Sigmoid colon (tissue), 6 donors: ENCODE measurements at regions not wholly inside any gene's neighbourhood (a gene's known extent, or its start where the extent isn't known, plus 50 kb on each side); places are given as distances from the start of the nearest gene placed in this dataset.

Source experiments
- DNase-seq: peaks from one replicate; pipeline ENCODE4 v3.0.0-alpha.2; 2019
- H3K27ac ChIP-seq, 4 donors: fragments of 200-600 bp; sonication (generic); one replicate each; pipeline ENCODE4 v1.5.1; 2016 to 2019; ENCODE audit warnings: mild to moderate bottlenecking in 1 of 4
- H3K27me3 ChIP-seq, 3 donors: fragments of 200-600 bp; sonication (generic); one replicate each; pipeline ENCODE4 v1.5.1; 2019; ENCODE audit warnings: mild to moderate bottlenecking in 1 of 3
- H3K36me3 ChIP-seq, 4 donors: fragments of 200-600 bp; sonication (generic); one replicate each; pipeline ENCODE4 v1.5.1; 2016 to 2019
- H3K4me1 ChIP-seq, 4 donors: fragments of 200-600 bp; sonication (generic); one replicate each; pipeline ENCODE4 v1.5.1; 2017 to 2019
- H3K4me3 ChIP-seq, 4 donors: fragments of 200-600 bp; sonication (generic); one replicate each; pipeline ENCODE4 v1.5.1; 2017 to 2019; ENCODE audit warnings: mild to moderate bottlenecking in 2 of 4, moderate library complexity in 1 of 4
- H3K9me3 ChIP-seq, 4 donors: fragments of 200-600 bp in 3 of 4; sonication (generic) in 3 of 4; one replicate each; pipeline versions ENCODE4 v1.5.1 to v1.6.1; 2013 to 2019
- CTCF ChIP-seq, 4 experiments: fragments of 450-650 bp in 3 of 4; fragments of 200-600 bp in 1 of 4; IDR thresholded peaks; one replicate each; pipeline ENCODE4 v1.5.1; 2016 to 2019; ENCODE audit warnings: antibody characterized with exemption in 4 of 4, mild to moderate bottlenecking in 3 of 4, moderate library complexity in 2 of 4
- EP300 ChIP-seq, 4 donors: sonication (generic); formaldehyde crosslinking; IDR thresholded peaks; one replicate each; pipeline ENCODE4 v1.6.1; 2017; ENCODE audit warnings: antibody characterized with exemption in 4 of 4
- POLR2A ChIP-seq, 2 donors: fragments of 450-650 bp; IDR thresholded peaks; one replicate each; pipeline ENCODE4 v1.6.1; 2016; ENCODE audit warnings: antibody characterized with exemption in 2 of 2, mild to moderate bottlenecking in 2 of 2, moderate library complexity in 2 of 2
- POLR2AphosphoS5 ChIP-seq, 4 donors: sonication (generic); formaldehyde crosslinking; IDR thresholded peaks; one replicate each; pipeline ENCODE4 v1.6.1; 2017; ENCODE audit warnings: antibody characterized with exemption in 4 of 4
- WGBS, 2 donors: extraction: QIAGEN DNeasy Blood & Tissue Kit; methylation state at CpG; one replicate each; pipeline ENCODE4 v1.1.7; 2013; 5-methylcytosine and 5-hydroxymethylcytosine counted together
- intact Hi-C: fragments of 100-400 bp; cut with DNase I; formaldehyde crosslinking; loops from one replicate; pipeline ENCODE4 v1.15.1; 2023
- donor health status: healthy with polysubstance abuse.
- donor health status: healthy.

DNA sequence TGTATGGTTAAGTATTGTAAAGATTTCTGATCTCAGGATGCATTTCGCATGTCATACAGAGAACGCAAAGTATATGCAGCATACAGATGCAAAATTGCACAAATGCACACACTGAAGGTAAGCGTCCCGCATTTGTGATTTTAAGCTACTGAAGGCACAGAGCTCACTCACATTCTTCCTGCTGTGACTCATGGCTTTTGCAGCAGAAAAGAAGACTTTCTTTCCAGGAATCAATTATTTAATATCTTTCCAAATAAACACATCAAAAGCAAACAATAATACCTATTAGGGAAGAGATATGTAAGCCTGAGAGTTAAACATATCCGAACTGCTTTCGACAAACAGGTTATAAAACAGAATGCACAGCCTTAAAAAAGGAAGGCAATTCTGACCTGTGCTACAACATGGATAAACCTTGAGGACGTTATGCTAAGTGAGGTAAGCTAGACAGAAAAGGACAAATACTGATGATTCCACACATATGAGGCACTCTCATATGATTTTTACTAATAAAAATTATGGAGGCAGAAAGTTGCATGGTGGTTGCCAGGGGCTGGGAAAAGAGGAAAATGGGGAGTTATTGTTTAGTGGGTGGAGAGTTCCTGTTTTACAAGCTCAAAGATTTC lies 109.0 kb downstream of the TFAP2A start:
- Histone ChIP-seq H3K27me3 (no peaks in the 10 kb centered on the region), H3K9me3 (no peaks in the 10 kb centered on the region)

GRCh38 chr6:10303608-10304506 lies 111.0 kb downstream of the TFAP2A start:
- WGBS, 2 donors: 70 to 76% methylated on average over 7 of the region's 7 CpGs
- Histone ChIP-seq H3K27me3 (no peaks in the 10 kb centered on the region), H3K4me3 (no peak overlapping the region), H3K36me3 (no peaks in the 10 kb centered on the region), H3K4me1 (no peaks in the 10 kb centered on the region), H3K9me3 (no peaks in the 10 kb centered on the region), H3K27ac (no peak overlapping the region)
- TF ChIP-seq EP300 (IDR thresholded peaks at IDR 0.05) (no peak), CTCF (IDR thresholded peaks at IDR 0.05) (no peak), POLR2AphosphoS5 (IDR thresholded peaks at IDR 0.05) (no peak), POLR2A (IDR thresholded peaks at IDR 0.05) (no peak)
- no peak for DNase-seq
- intact Hi-C loops: no loop called here

More for the DNA sequence above, 109.0 kb downstream of the TFAP2A start:
- H3K27ac ChIP-seq: no peak overlapping the region
- no peak for DNase-seq
- WGBS, 2 donors: 78 to 86% methylated on average over 7 of the region's 7 CpGs
- H3K4me1 ChIP-seq: peaks cover 0 to 8% (median 0%) of the 10 kb centered on the region in 4 donors
- no peaks in the 10 kb centered on the region for H3K36me3 ChIP-seq
- TF ChIP-seq POLR2AphosphoS5 (IDR thresholded peaks at IDR 0.05) (no peak), EP300 (IDR thresholded peaks at IDR 0.05) (no peak), CTCF (IDR thresholded peaks at IDR 0.05) (no peak), POLR2A (IDR thresholded peaks at IDR 0.05) (no peak)
- H3K4me3 ChIP-seq: no peak overlapping the region
- intact Hi-C loops: no loop called here

- Histone ChIP-seq H3K36me3 (no peaks in the 10 kb centered on the region), H3K27me3 (no peaks in the 10 kb centered on the region), H3K4me3 (no peak overlapping the region), H3K9me3 (no peaks in the 10 kb centered on the region), H3K4me1 (no peaks in the 10 kb centered on the region), H3K27ac (no peak overlapping the region)
- intact Hi-C loops: no loop called here
- DNase-seq: no peak
- 65 to 71% methylated on average over 6 of the region's 6 CpGs for WGBS, 2 donors
- TF ChIP-seq POLR2A (IDR thresholded peaks at IDR 0.05) (no peak), CTCF (IDR thresholded peaks at IDR 0.05) (no peak), POLR2AphosphoS5 (IDR thresholded peaks at IDR 0.05) (no peak), EP300 (IDR thresholded peaks at IDR 0.05) (no peak)
Observed at GRCh38 chr6:10302566-10303235, 112.2 kb downstream of the TFAP2A start.

DNA sequence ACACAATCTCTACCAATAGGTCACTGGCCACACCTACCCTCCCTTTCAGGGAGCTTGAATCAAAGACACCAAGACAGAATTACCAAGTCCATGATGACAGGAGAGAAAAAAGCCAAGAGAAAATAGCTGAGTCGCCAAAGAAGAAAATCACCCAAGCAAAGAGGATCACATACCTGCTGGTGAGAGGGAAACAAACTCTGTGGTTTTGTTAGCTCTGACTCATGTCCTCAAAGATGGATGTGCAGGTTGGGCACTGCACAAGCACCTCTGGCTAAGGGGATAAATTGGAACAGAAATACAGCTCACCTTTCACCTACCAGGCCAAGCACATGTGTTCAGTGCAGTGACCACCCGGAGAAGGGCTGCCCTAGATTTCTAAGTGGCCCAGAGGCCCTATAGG lies 114.8 kb downstream of the TFAP2A start:
- Histone ChIP-seq H3K27me3 (no peaks in the 10 kb centered on the region), H3K9me3 (no peaks in the 10 kb centered on the region), H3K36me3 (no peaks in the 10 kb centered on the region), H3K4me3 (no peak overlapping the region), H3K27ac (no peak overlapping the region), H3K4me1 (no peaks in the 10 kb centered on the region)
- 86 to 91% methylated on average over 2 of the region's 2 CpGs for WGBS, 2 donors
- no peak for DNase-seq
- TF ChIP-seq CTCF (IDR thresholded peaks at IDR 0.05) (no peak), POLR2A (IDR thresholded peaks at IDR 0.05) (no peak), EP300 (IDR thresholded peaks at IDR 0.05) (no peak), POLR2AphosphoS5 (IDR thresholded peaks at IDR 0.05) (no peak)
- intact Hi-C loops: no loop called here
